GM12878 (cell line): ENCODE measurements at regions not wholly inside any gene's neighbourhood (a gene's known extent, or its start where the extent isn't known, plus 50 kb on each side); places are given as distances from the start of the nearest gene placed in this dataset.

Experiments
- ATAC-seq: fragments of 200-7000 bp; cut with Tn5 transposase; 3 replicates; pipeline ENCODE4 v1.9.1; 2020; ENCODE audit warnings: mild to moderate bottlenecking, moderate library complexity
- BruUV-seq: library from RNA; stranded (reverse); fragments of 400-500 nt; replicated peaks from 2 replicates; lab custom pipeline; 2021; lab: Mats Ljungman, UMichigan
- CTCF ChIA-PET: fragments of 300-600 bp; sonication (Branson Sonifier 250); formaldehyde crosslinking; extraction: SDS; loops from one replicate; lab custom pipeline; 2021; ENCODE audit warnings: inconsistent platforms; lab: Yijun Ruan, JAX
- POLR2A ChIA-PET: fragments of 350-600 bp; formaldehyde crosslinking; extraction: SDS; loops from one replicate; lab custom pipeline; 2021; ENCODE audit warnings: inconsistent platforms; lab: Charles Lee
- RAD21 ChIA-PET: fragments of 300-600 bp; sonication (Branson Sonifier 250); formaldehyde crosslinking; loops from one replicate; lab custom pipeline; 2023; ENCODE audit warnings: antibody characterized with exemption; ENCODE audit not compliant: unreplicated experiment; lab: Charles Lee
- SMC1A ChIA-PET: fragments of 300-600 bp; sonication (Branson Sonifier 250); formaldehyde crosslinking; loops from one replicate; lab custom pipeline; 2023; ENCODE audit not compliant: unreplicated experiment, uncharacterized antibody; lab: Charles Lee
- DNase-seq: peaks from one replicate; pipeline ENCODE4 v3.0.0-alpha.2; 2011; ENCODE audit warnings: low read depth, low spot score
- FAIRE-seq: peaks from 3 replicates; lab custom pipeline; 2011; peaks lifted over from hg19 to GRCh38; lab: Jason Lieb, UNC
- H2AFZ ChIP-seq: 2 replicates; pipeline ENCODE4 v1.6.0; 2011; ENCODE audit warnings: low read depth, low read length, control low read depth; ENCODE audit not compliant: control insufficient read depth
- H3K27ac ChIP-seq: 2 replicates; pipeline ENCODE4 v1.5.1; 2011; ENCODE audit warnings: control low read depth; ENCODE audit not compliant: control insufficient read depth, insufficient read depth
- H3K27me3 ChIP-seq, 2 experiments: replicated peaks in 1 of 2; 2 replicates each; pipeline versions ENCODE4 v1.6.0 to v1.6.1; 2011; ENCODE audit warnings: low read length in 1 of 2; ENCODE audit not compliant: control insufficient read depth in 2 of 2, insufficient read depth in 2 of 2
- H3K36me3 ChIP-seq, 2 experiments: 2 replicates each; pipeline ENCODE4 v1.5.1; 2011; ENCODE audit warnings: low read length in 1 of 2; ENCODE audit not compliant: control insufficient read depth in 2 of 2, insufficient read depth in 2 of 2
- H3K4me1 ChIP-seq: 2 replicates; pipeline ENCODE4 v1.6.1; 2011; ENCODE audit warnings: mild to moderate bottlenecking, low read length, moderate library complexity, mixed read lengths; ENCODE audit not compliant: control insufficient read depth, insufficient read depth
- H3K4me2 ChIP-seq: 2 replicates; pipeline ENCODE4 v1.6.0; 2011; ENCODE audit warnings: control low read depth; ENCODE audit not compliant: control insufficient read depth, insufficient read depth
- H3K4me3 ChIP-seq: fragments of 200-600 bp; sonication (generic); 2 replicates; pipeline ENCODE4 v1.5.1; 2016
- H3K79me2 ChIP-seq: 2 replicates; pipeline ENCODE4 v1.6.0; 2011; ENCODE audit warnings: low read length; ENCODE audit not compliant: control insufficient read depth, insufficient read depth
- H3K9ac ChIP-seq: 2 replicates; pipeline ENCODE4 v1.8.0; 2011; ENCODE audit warnings: low read length, control low read depth, mixed read lengths; ENCODE audit not compliant: control insufficient read depth, insufficient read depth
- H3K9me3 ChIP-seq: replicated peaks from 3 replicates; pipeline ENCODE4 v1.5.1; 2011; ENCODE audit warnings: mild to moderate bottlenecking, low read length; ENCODE audit not compliant: control insufficient read depth, insufficient read depth
- H4K20me1 ChIP-seq: 2 replicates; pipeline ENCODE4 v1.6.0; 2011; ENCODE audit not compliant: control insufficient read depth, insufficient read depth
- BHLHE40 ChIP-seq, 2 experiments: fragments of 450-650 bp in 1 of 2; IDR thresholded peaks; 2 replicates each; pipeline ENCODE4 v1.6.1; 2011 to 2017; ENCODE audit warnings: low read depth in 2 of 2, borderline replicate concordance in 1 of 2, improper control_type of control experiment in 1 of 2, low read length in 1 of 2, mild to moderate bottlenecking in 1 of 2
- CBX3 ChIP-seq: fragments of 200-600 bp; sonication (generic); IDR thresholded peaks from 2 replicates; pipeline ENCODE4 v1.6.1; 2016; ENCODE audit warnings: low read depth, borderline replicate concordance
- CHD2 ChIP-seq: IDR thresholded peaks from 2 replicates; pipeline ENCODE4 v1.6.1; 2011; ENCODE audit warnings: low read depth, low read length, improper control_type of control experiment, borderline replicate concordance
- IKZF2 ChIP-seq, 2 experiments: fragments of 450-650 bp; IDR thresholded peaks; 2 replicates each; pipeline ENCODE4 v1.6.1; 2017; ENCODE audit warnings: mild to moderate bottlenecking in 2 of 2, moderate library complexity in 2 of 2
- IRF4 ChIP-seq: IDR thresholded peaks from 2 replicates; pipeline ENCODE4 v1.6.1; 2011; ENCODE audit warnings: low read depth, low read length
- KAT2A ChIP-seq: conservative IDR thresholded peaks from 2 replicates; pipeline ENCODE4 v1.6.1; 2011; ENCODE audit warnings: low read depth, low read length; ENCODE audit not compliant: control insufficient read depth
- KLF5 ChIP-seq: fragments of 450-650 bp; IDR thresholded peaks from 2 replicates; pipeline ENCODE4 v1.6.1; 2014; ENCODE audit warnings: mild to moderate bottlenecking; ENCODE audit not compliant: partially characterized antibody
- POLR2A ChIP-seq: IDR thresholded peaks from 2 replicates; pipeline ENCODE4 v1.6.1; 2011; ENCODE audit warnings: low read depth, mild to moderate bottlenecking, low read length
- SMAD1 ChIP-seq: fragments of 450-650 bp; IDR thresholded peaks from 2 replicates; pipeline ENCODE4 v1.6.1; 2018; ENCODE audit warnings: mild to moderate bottlenecking, low read depth; ENCODE audit not compliant: partially characterized antibody
- SMARCA5 ChIP-seq: fragments of 450-650 bp; IDR thresholded peaks from 2 replicates; pipeline ENCODE4 v1.6.1; 2017; ENCODE audit warnings: mild to moderate bottlenecking
- SMC3 ChIP-seq: IDR thresholded peaks from 2 replicates; pipeline ENCODE4 v1.6.1; 2011; ENCODE audit warnings: low read length, improper control_type of control experiment, borderline replicate concordance
- TCF7 ChIP-seq: IDR thresholded peaks from 2 replicates; pipeline ENCODE4 v1.6.1; 2014; ENCODE audit warnings: antibody characterized with exemption, borderline replicate concordance
- WRNIP1 ChIP-seq: IDR thresholded peaks from 2 replicates; pipeline ENCODE4 v1.6.1; 2011; ENCODE audit warnings: low read depth, low read length, improper control_type of control experiment, borderline replicate concordance
- WGBS: methylation state at CpG from one replicate; pipeline ENCODE4 v1.1.6; 2016; ENCODE audit warnings: low lambda C conversion rate; ENCODE audit not compliant: insufficient replicate concordance, insufficient coverage; ENCODE audit errors: missing lambda C conversion rate; 5-methylcytosine and 5-hydroxymethylcytosine counted together
- in situ Hi-C: fragments of 300-500 bp; cut with MboI; formaldehyde crosslinking; loops from 9 replicates; pipeline ENCODE4 v1.14.3; 2018; ENCODE audit warnings: mixed read lengths
- intact Hi-C: fragments of 100-400 bp; cut with micrococcal nuclease; formaldehyde crosslinking; loops from one replicate; pipeline ENCODE4 v1.14.2; 2022; ENCODE audit not compliant: unreplicated experiment
- TF ChIP-seq, protein P1 (sequence below): fragments of 450-650 bp; IDR thresholded peaks from 2 replicates; pipeline ENCODE4 v1.6.1; 2017; ENCODE audit warnings: low read depth, mild to moderate bottlenecking, moderate library complexity

- CTCF ChIA-PET, result no interaction called here
- BruUV-seq, result no TSS peak
- in situ Hi-C loops (no loop called here), intact Hi-C loops (no loop called here)
- TF ChIP-seq SMC3, result no peak
- no peak for TF ChIP-seq SMARCA5
- TF ChIP-seq POLR2A, result no peak
- TF ChIP-seq IKZF2 (IDR thresholded peaks at IDR 0.05), result no peak
- no peak for TF ChIP-seq IRF4
- TF ChIP-seq CBX3, result no peak
- TF ChIP-seq KAT2A, result no peak
- TF ChIP-seq KLF5, result no peak
- no peak for TF ChIP-seq SMAD1
- TF ChIP-seq CHD2, result no peak
- TF ChIP-seq BHLHE40 (IDR thresholded peaks at IDR 0.05; ENCODE audit: borderline replicate concordance in 1 of 2, low read depth in 2 of 2, low read length in 1 of 2), result no peak
- no peak for TF ChIP-seq WRNIP1
- TF ChIP-seq, protein P1, sequence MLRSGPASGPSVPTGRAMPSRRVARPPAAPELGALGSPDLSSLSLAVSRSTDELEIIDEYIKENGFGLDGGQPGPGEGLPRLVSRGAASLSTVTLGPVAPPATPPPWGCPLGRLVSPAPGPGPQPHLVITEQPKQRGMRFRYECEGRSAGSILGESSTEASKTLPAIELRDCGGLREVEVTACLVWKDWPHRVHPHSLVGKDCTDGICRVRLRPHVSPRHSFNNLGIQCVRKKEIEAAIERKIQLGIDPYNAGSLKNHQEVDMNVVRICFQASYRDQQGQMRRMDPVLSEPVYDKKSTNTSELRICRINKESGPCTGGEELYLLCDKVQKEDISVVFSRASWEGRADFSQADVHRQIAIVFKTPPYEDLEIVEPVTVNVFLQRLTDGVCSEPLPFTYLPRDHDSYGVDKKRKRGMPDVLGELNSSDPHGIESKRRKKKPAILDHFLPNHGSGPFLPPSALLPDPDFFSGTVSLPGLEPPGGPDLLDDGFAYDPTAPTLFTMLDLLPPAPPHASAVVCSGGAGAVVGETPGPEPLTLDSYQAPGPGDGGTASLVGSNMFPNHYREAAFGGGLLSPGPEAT, result no peak
- TF ChIP-seq TCF7, result no peak
- ATAC-seq (no peak), DNase-seq (no peak), FAIRE-seq (no peak)
- RAD21 ChIA-PET, result no interaction called here
- Histone ChIP-seq H3K9me3 (no peaks in the 10 kb centered on the region), H2AFZ (no peak overlapping the region), H3K9ac (no peak overlapping the region), H3K36me3 (no peaks in the 10 kb centered on the region), H3K4me2 (no peak overlapping the region), H4K20me1 (no peaks in the 10 kb centered on the region), H3K4me3 (no peak overlapping the region), H3K27ac (no peak overlapping the region), H3K79me2 (no peaks in the 10 kb centered on the region), H3K27me3 (no peaks in the 10 kb centered on the region), H3K4me1 (no peaks in the 10 kb centered on the region)
- SMC1A ChIA-PET, result interaction anchor here (0.7 kb wide), 1 partner anchor 73 kb away, joined by 3 read pairs; no protein-coding TSS in a partner anchor
- 4% methylated on average over 5 of the region's 5 CpGs for WGBS
- POLR2A ChIA-PET, result no interaction called here
Observed at GRCh38 chr9:115254287-115255180, 136.6 kb upstream of the TNC start.
